NB4 (cell line): ENCODE measurements at regions not wholly inside any gene's neighbourhood (a gene's known extent, or its start where the extent isn't known, plus 50 kb on each side); places are given as distances from the start of the nearest gene placed in this dataset.

Experiments used
- DNase-seq: peaks from one replicate; pipeline ENCODE4 v3.0.0; 2010; ENCODE audit warnings: low read depth
- H3K4me3 ChIP-seq: one replicate; pipeline ENCODE4 v1.5.1; 2011; ENCODE audit warnings: mild to moderate bottlenecking, low read depth, low read length, moderate library complexity
- CTCF ChIP-seq: IDR thresholded peaks from one replicate; pipeline ENCODE4 v1.5.1; 2012; ENCODE audit warnings: low read depth, low read length
- MAX ChIP-seq: IDR thresholded peaks from 2 replicates; pipeline ENCODE4 v1.6.1; 2011; ENCODE audit warnings: low read depth, low read length
- MYC ChIP-seq: IDR thresholded peaks from 2 replicates; pipeline ENCODE4 v1.6.1; 2011; ENCODE audit warnings: low read depth, low read length
- POLR2A ChIP-seq: IDR thresholded peaks from 2 replicates; pipeline ENCODE4 v1.6.1; 2011; ENCODE audit warnings: mild to moderate bottlenecking; ENCODE audit not compliant: insufficient read length; ENCODE audit errors: extremely low read depth

- no peak for DNase-seq
- H3K4me3 ChIP-seq: no peak overlapping the region
- TF ChIP-seq MYC: no peak
- TF ChIP-seq MAX: no peak
- no peak for TF ChIP-seq POLR2A
- no peak for TF ChIP-seq CTCF
Measured at GRCh38 chr10:52879091-52879807, 106.7 kb upstream of the MBL2 start.

GRCh38 chr10:52877451-52877850 is 104.9 kb upstream of the MBL2 start:
- no peak overlapping the region for H3K4me3 ChIP-seq
- TF ChIP-seq MYC (no peak), CTCF (no peak), MAX (no peak), POLR2A (no peak)
- no peak for DNase-seq

- DNase-seq: no peak
- no peak overlapping the region for H3K4me3 ChIP-seq
- TF ChIP-seq POLR2A (no peak), CTCF (no peak), MAX (no peak), MYC (no peak)
Measured at GRCh38 chr10:52875336-52875735, 102.8 kb upstream of the MBL2 start.

- no peak for DNase-seq
- no peak overlapping the region for H3K4me3 ChIP-seq
- TF ChIP-seq MAX (no peak), CTCF (no peak), POLR2A (no peak), MYC (no peak)
Measured at GRCh38 chr10:52874581-52874980, 102.0 kb upstream of the MBL2 start.

GRCh38 chr10:52871191-52871843 is 98.7 kb upstream of the MBL2 start:
- no peak for DNase-seq
- no peak overlapping the region for H3K4me3 ChIP-seq
- TF ChIP-seq POLR2A (no peak), MAX (no peak), MYC (no peak), CTCF (no peak)
